NK-92 (cell line): ENCODE measurements at regions not wholly inside any gene's neighbourhood (a gene's known extent, or its start where the extent isn't known, plus 50 kb on each side); places are given as distances from the start of the nearest gene placed in this dataset.

ENCODE experiments used
- DNase-seq: peaks from one replicate; lab custom pipeline; 2025; ENCODE audit not compliant: unreplicated experiment; lab: John Stamatoyannopoulos, UW

- no peak for DNase-seq
Measured at GRCh38 chr3:117630885-117631284, 921.3 kb downstream of the TUSC7 start.

GRCh38 chr3:117631781-117632180 is 922.2 kb downstream of the TUSC7 start:
- no peak for DNase-seq

- no peak for DNase-seq
Measured at GRCh38 chr3:117632191-117632590, 922.6 kb downstream of the TUSC7 start.

- no peak for DNase-seq
Measured at GRCh38 chr3:117633207-117633606, 923.6 kb downstream of the TUSC7 start.

GRCh38 chr3:117637666-117638065 is 928.1 kb downstream of the TUSC7 start:
- no peak for DNase-seq

GRCh38 chr3:117644203-117644602 is 934.6 kb downstream of the TUSC7 start:
- DNase-seq: no peak

- no peak for DNase-seq
Measured at GRCh38 chr3:117645561-117646242, 936.1 kb downstream of the TUSC7 start.

- DNase-seq: no peak
Measured at GRCh38 chr3:117647435-117647834, 937.9 kb downstream of the TUSC7 start.

- no peak for DNase-seq
Measured at GRCh38 chr3:117651246-117651645, 941.7 kb downstream of the TUSC7 start.

GRCh38 chr3:117656391-117656790 is 946.8 kb downstream of the TUSC7 start:
- no peak for DNase-seq

- no peak for DNase-seq
Measured at GRCh38 chr3:117657278-117657677, 947.7 kb downstream of the TUSC7 start.

- DNase-seq: no peak
Measured at GRCh38 chr3:117660941-117661817, 951.6 kb downstream of the TUSC7 start.

GRCh38 chr3:117661818-117662095 is 952.2 kb downstream of the TUSC7 start:
- DNase-seq: no peak

- DNase-seq: no peak
Measured at GRCh38 chr3:117665296-117665695, 955.7 kb downstream of the TUSC7 start.

GRCh38 chr3:117666325-117666724 is 956.7 kb downstream of the TUSC7 start:
- no peak for DNase-seq

- no peak for DNase-seq
Measured at GRCh38 chr3:117666812-117667211, 957.2 kb downstream of the TUSC7 start.

- DNase-seq: no peak
Measured at GRCh38 chr3:117669774-117670173, 960.2 kb downstream of the TUSC7 start.

GRCh38 chr3:117671722-117672318 is 962.2 kb downstream of the TUSC7 start:
- DNase-seq: no peak

GRCh38 chr3:117674321-117674720 is 964.7 kb downstream of the TUSC7 start:
- DNase-seq: no peak

GRCh38 chr3:117681619-117682018 is 972.0 kb downstream of the TUSC7 start:
- DNase-seq: no peak

- DNase-seq: no peak
Measured at GRCh38 chr3:117687096-117687495, 977.5 kb downstream of the TUSC7 start.

- DNase-seq: no peak
Measured at GRCh38 chr3:117688583-117688982, 979.0 kb downstream of the TUSC7 start.
